Activated CD4-positive, CD25-positive, alpha-beta regulatory T cell (primary cell): ENCODE measurements at regions not wholly inside any gene's neighbourhood (a gene's known extent, or its start where the extent isn't known, plus 50 kb on each side); places are given as distances from the start of the nearest gene placed in this dataset.
A peak's percentile ranks its signal among the peaks of the same experiment; 100 is the strongest.
"Not testable (repeated sequence)": the region's sequence is repeated elsewhere in the genome, so short reads cannot be mapped to it uniquely, and the experiment has no call there.

Experiments
- DNase-seq, 4 experiments: peaks; one replicate each; lab custom pipeline; 2025; lab: John Stamatoyannopoulos, UW

GRCh38 chr9:104195142-104195541, 101.0 kb downstream of the SMC2 start:
- not testable (repeated sequence) for DNase-seq

- DNase-seq, result no peak
Observed at GRCh38 chr9:104200456-104200994, 106.4 kb downstream of the SMC2 start.

GRCh38 chr9:104206766-104207165, 112.7 kb downstream of the SMC2 start:
- no peak for DNase-seq

GRCh38 chr9:104209387-104209786, 115.3 kb downstream of the SMC2 start:
- no peak for DNase-seq

GRCh38 chr9:104227108-104227507, 133.0 kb downstream of the SMC2 start:
- no peak for DNase-seq

GRCh38 chr9:104232781-104233341, 138.8 kb downstream of the SMC2 start:
- no peak for DNase-seq

GRCh38 chr9:104233366-104233765, 139.3 kb downstream of the SMC2 start:
- no peak for DNase-seq

- DNase-seq, result peak in 1 of 4 experiments; percentile 3
Observed at GRCh38 chr9:104234632-104235337, 140.7 kb downstream of the SMC2 start.

- not testable (repeated sequence) for DNase-seq
Observed at GRCh38 chr9:104235347-104236120, 141.4 kb downstream of the SMC2 start.

GRCh38 chr9:104238668-104239067, 144.6 kb downstream of the SMC2 start:
- DNase-seq, result no peak

GRCh38 chr9:104240890-104241289, 146.8 kb downstream of the SMC2 start:
- no peak for DNase-seq

GRCh38 chr9:104245925-104246324, 151.8 kb downstream of the SMC2 start:
- no peak for DNase-seq

- DNase-seq, result no peak
Observed at GRCh38 chr9:104247899-104248460, 153.9 kb downstream of the SMC2 start.

- DNase-seq, result no peak
Observed at GRCh38 chr9:104256031-104256695, 162.1 kb downstream of the SMC2 start.

- DNase-seq, result no peak
Observed at GRCh38 chr9:104256696-104257062, 162.6 kb downstream of the SMC2 start.

- no peak for DNase-seq
Observed at GRCh38 chr9:104258296-104259011, 164.3 kb downstream of the SMC2 start.

GRCh38 chr9:104260004-104260403, 165.9 kb downstream of the SMC2 start:
- DNase-seq, result no peak

- no peak for DNase-seq
Observed at GRCh38 chr9:104263942-104264341, 169.8 kb downstream of the SMC2 start.

- DNase-seq, result no peak
Observed at GRCh38 chr9:104264431-104264830, 170.3 kb downstream of the SMC2 start.

GRCh38 chr9:104269374-104269773, 175.3 kb downstream of the SMC2 start:
- DNase-seq, result no peak
